Gastrocnemius medialis (tissue), 4 donors: ENCODE measurements at regions not wholly inside any gene's neighbourhood (a gene's known extent, or its start where the extent isn't known, plus 50 kb on each side); places are given as distances from the start of the nearest gene placed in this dataset.

Source experiments
- ATAC-seq, 2 donors: fragments of 150-250 bp; one replicate each; pipeline ENCODE4 v1.9.1; 2016
- DNase-seq, 2 donors: peaks; one replicate each; pipeline ENCODE4 v3.0.0-alpha.2; 2019
- H3K27ac ChIP-seq, 4 donors: fragments of 200-600 bp; sonication (generic); 1 replicate in 1 of 4; 2 replicates in 3 of 4; pipeline ENCODE4 v1.5.1; 2016 to 2018; ENCODE audit warnings: mild to moderate bottlenecking in 2 of 4, moderate library complexity in 1 of 4
- H3K27me3 ChIP-seq, 3 donors: fragments of 200-600 bp; sonication (generic) in 2 of 3; 1 replicate in 1 of 3; 2 replicates in 2 of 3; pipeline versions ENCODE4 v1.5.1 to v1.6.0; 2016 to 2019; ENCODE audit warnings: mild to moderate bottlenecking in 1 of 3, moderate library complexity in 1 of 3
- H3K36me3 ChIP-seq, 2 donors: fragments of 200-600 bp; sonication (generic) in 1 of 2; one replicate each; pipeline ENCODE4 v1.5.1; 2017 to 2018
- H3K4me1 ChIP-seq, 2 donors: fragments of 200-600 bp; sonication (generic) in 1 of 2; one replicate each; pipeline ENCODE4 v1.5.1; 2016 to 2017; ENCODE audit warnings: mild to moderate bottlenecking in 2 of 2
- H3K4me3 ChIP-seq, 4 donors: fragments of 200-600 bp; sonication (generic) in 3 of 4; 1 replicate in 1 of 4; 2 replicates in 3 of 4; pipeline ENCODE4 v1.5.1; 2016 to 2019; ENCODE audit warnings: mild to moderate bottlenecking in 2 of 4
- H3K9me3 ChIP-seq, 3 donors: fragments of 200-600 bp; sonication (generic) in 2 of 3; 1 replicate in 1 of 3; 2 replicates in 2 of 3; pipeline ENCODE4 v1.5.1; 2016 to 2019
- POLR2A ChIP-seq, 2 donors: fragments of 450-650 bp; IDR thresholded peaks; one replicate each; pipeline ENCODE4 v1.6.1; 2017; ENCODE audit warnings: antibody characterized with exemption in 2 of 2, mild to moderate bottlenecking in 2 of 2, moderate library complexity in 2 of 2
- in situ Hi-C, 4 donors: fragments of 200-750 bp; cut with MboI; loops; one replicate each; pipeline versions ENCODE4 v1.15.0 to v1.8.0; 2017; ENCODE audit warnings: low sequenced_read_pairs in 4 of 4
- intact Hi-C: fragments of 100-400 bp; cut with DNase I; formaldehyde crosslinking; loops from one replicate; pipeline ENCODE4 v1.15.1; 2023; ENCODE audit warnings: low total_unique reads
- TF ChIP-seq, protein P1 (sequence below), 5 experiments: fragments of 450-650 bp in 3 of 5; fragments of 200-600 bp in 2 of 5; sonication (generic) in 2 of 5; IDR thresholded peaks in 4 of 5; conservative IDR thresholded peaks in 1 of 5; 1 replicate in 4 of 5; 2 replicates in 1 of 5; pipeline ENCODE4 v1.5.1; 2016 to 2019; ENCODE audit warnings: antibody characterized with exemption in 5 of 5, mild to moderate bottlenecking in 3 of 5, moderate library complexity in 3 of 5

DNA sequence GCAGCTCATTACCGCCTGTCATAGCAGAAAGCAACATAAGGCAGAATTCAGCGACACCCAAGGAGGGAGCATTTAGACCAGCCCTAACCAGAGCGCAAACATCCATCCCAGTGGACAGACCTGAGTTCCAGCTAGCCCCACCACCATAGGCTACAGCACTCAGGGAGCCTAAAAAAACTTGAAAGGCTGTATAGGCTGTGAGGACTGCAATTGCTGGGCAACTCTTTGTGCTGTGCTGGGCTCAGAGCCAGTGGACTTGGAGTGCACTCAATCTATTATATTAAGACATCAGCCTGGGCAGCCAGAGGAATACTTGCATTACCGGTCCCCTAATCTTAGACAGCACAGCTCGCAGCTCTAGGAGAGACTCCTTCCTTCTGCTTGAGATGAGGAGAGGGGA lies 207.3 kb downstream of the KIF2B start:
- in situ Hi-C loops (loop anchor here in 1 of 4 donors (10.0 kb wide), 2 partner anchors 55 to 125 kb away; no protein-coding TSS in a partner anchor), intact Hi-C loops (no loop called here)
- H3K4me1 ChIP-seq: no peaks in the 10 kb centered on the region
- no peak overlapping the region for H3K4me3 ChIP-seq
- TF ChIP-seq, protein P1, sequence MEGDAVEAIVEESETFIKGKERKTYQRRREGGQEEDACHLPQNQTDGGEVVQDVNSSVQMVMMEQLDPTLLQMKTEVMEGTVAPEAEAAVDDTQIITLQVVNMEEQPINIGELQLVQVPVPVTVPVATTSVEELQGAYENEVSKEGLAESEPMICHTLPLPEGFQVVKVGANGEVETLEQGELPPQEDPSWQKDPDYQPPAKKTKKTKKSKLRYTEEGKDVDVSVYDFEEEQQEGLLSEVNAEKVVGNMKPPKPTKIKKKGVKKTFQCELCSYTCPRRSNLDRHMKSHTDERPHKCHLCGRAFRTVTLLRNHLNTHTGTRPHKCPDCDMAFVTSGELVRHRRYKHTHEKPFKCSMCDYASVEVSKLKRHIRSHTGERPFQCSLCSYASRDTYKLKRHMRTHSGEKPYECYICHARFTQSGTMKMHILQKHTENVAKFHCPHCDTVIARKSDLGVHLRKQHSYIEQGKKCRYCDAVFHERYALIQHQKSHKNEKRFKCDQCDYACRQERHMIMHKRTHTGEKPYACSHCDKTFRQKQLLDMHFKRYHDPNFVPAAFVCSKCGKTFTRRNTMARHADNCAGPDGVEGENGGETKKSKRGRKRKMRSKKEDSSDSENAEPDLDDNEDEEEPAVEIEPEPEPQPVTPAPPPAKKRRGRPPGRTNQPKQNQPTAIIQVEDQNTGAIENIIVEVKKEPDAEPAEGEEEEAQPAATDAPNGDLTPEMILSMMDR (IDR thresholded peaks at IDR 0.05 in 4 of 5, conservative IDR thresholded peaks at IDR 0.05 in 1 of 5): no peak
- TF ChIP-seq POLR2A (IDR thresholded peaks at IDR 0.05): no peak
- H3K36me3 ChIP-seq: no peaks in the 10 kb centered on the region
- H3K27me3 ChIP-seq: no peaks in the 10 kb centered on the region
- no peak overlapping the region for H3K27ac ChIP-seq
- ATAC-seq (no peak), DNase-seq (no peak)
- no peaks in the 10 kb centered on the region for H3K9me3 ChIP-seq

DNA sequence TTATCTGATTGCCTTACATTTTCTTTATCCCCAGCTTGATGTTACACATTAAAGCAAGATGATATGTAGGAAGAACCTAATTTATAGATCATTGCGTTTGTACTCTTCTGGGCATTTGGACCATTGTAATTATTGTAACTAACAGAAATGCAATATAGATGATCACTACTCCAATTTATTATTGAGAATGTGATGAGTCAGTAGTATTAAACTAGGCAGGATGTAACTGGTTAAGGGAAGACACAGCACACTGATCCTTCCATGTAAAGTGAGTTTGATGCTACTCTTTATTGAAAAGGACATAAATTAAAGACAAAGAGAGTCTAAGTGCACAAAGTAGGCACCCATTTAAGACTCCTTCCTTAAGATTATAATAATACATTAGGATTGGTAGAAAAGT lies 223.8 kb downstream of the KIF2B start:
- TF ChIP-seq, protein P1 (IDR thresholded peaks at IDR 0.05 in 4 of 5, conservative IDR thresholded peaks at IDR 0.05 in 1 of 5): no peak
- TF ChIP-seq POLR2A (IDR thresholded peaks at IDR 0.05): no peak
- intact Hi-C loops: no loop called here

DNA sequence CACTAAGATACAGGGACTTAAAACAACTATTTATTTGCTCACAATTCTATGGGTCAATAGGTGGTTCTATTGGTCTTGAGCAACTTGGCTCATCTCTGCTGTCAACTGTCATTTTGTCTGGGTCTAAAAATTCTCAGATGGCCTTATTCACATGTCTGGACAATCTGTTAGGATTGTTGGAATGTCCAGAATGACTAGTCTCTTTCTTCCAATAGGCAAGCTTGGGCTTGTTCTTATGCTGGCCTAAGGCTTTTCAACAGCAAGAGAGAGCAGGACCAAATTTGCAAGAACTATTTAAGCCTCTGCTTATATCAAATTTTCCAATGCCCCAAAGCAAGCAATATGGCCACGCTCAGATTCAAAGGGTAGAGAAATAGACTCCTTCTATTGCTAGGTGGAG lies 240.9 kb downstream of the KIF2B start:
- no peak for ATAC-seq
- no peak overlapping the region for H3K4me3 ChIP-seq
- H3K9me3 ChIP-seq: no peaks in the 10 kb centered on the region
- H3K27ac ChIP-seq: no peak overlapping the region
- TF ChIP-seq, protein P1 (IDR thresholded peaks at IDR 0.05 in 4 of 5, conservative IDR thresholded peaks at IDR 0.05 in 1 of 5): no peak
- no peak for TF ChIP-seq POLR2A (IDR thresholded peaks at IDR 0.05)
- H3K36me3 ChIP-seq: no peaks in the 10 kb centered on the region
- DNase-seq: no peak
- no peaks in the 10 kb centered on the region for H3K4me1 ChIP-seq
- intact Hi-C loops (no loop called here), in situ Hi-C loops (no loop called here)
- no peaks in the 10 kb centered on the region for H3K27me3 ChIP-seq

More for the DNA sequence above, 223.8 kb downstream of the KIF2B start:
- DNase-seq (no peak), ATAC-seq (no peak)
- Histone ChIP-seq H3K4me3 (no peak overlapping the region), H3K9me3 (no peaks in the 10 kb centered on the region), H3K36me3 (no peaks in the 10 kb centered on the region), H3K27me3 (no peaks in the 10 kb centered on the region), H3K27ac (no peak overlapping the region), H3K4me1 (no peaks in the 10 kb centered on the region)
- in situ Hi-C loops: no loop called here

DNA sequence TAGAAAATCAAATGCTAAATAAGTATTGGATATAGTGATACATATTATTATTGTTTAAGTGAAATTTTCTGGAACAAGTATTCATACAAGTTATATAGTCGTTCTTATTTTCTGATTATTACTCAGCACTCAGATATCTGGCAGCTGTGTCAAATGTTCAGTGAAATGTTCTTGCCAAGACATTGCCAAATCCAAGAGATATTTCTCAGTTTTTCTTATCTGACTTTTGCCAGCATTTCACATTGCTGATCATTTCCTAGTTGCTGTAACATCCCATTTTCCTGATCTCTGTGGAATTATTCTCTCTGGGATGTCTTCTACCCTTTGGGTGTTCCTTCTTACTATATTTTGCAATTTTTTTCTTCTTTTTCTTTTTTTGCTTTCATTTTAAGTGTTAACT lies 262.3 kb downstream of the KIF2B start:
- TF ChIP-seq, protein P1 (IDR thresholded peaks at IDR 0.05 in 4 of 5, conservative IDR thresholded peaks at IDR 0.05 in 1 of 5): no peak
- no peak for TF ChIP-seq POLR2A (IDR thresholded peaks at IDR 0.05)
- no peak overlapping the region for H3K4me3 ChIP-seq
- H3K27me3 ChIP-seq: no peaks in the 10 kb centered on the region
- H3K36me3 ChIP-seq: no peaks in the 10 kb centered on the region
- in situ Hi-C loops: loop anchor here in 1 of 4 donors (25.0 kb wide), 1 partner anchor 102 kb away; no protein-coding TSS in a partner anchor
- H3K27ac ChIP-seq: no peak overlapping the region
- no peaks in the 10 kb centered on the region for H3K9me3 ChIP-seq
- no peaks in the 10 kb centered on the region for H3K4me1 ChIP-seq
- ATAC-seq: no peak
- DNase-seq: no peak
- intact Hi-C loops: no loop called here

DNA sequence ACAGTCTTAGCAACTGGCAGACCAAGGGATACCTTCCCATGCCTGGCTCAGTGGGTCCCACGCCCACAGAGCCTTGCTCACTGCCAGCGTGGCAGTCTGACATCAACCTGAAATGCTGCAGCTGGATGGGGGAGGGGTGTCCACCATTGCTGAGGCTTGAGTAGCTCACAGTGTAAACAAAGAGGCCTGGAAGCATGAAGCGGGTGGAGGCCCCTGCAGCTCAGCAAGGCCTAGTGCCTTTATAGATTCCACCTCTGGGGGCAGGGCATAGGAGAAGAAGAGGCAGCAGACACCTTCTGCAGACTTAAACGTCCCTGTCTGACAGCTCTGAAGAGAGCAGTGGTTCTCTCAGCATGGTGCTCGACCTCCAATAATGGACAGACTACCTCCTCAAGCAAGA lies 263.2 kb downstream of the KIF2B start:
- Histone ChIP-seq H3K4me3 (no peak overlapping the region), H3K9me3 (no peaks in the 10 kb centered on the region), H3K27me3 (no peaks in the 10 kb centered on the region), H3K4me1 (no peaks in the 10 kb centered on the region), H3K27ac (no peak overlapping the region), H3K36me3 (no peaks in the 10 kb centered on the region)
- no peak for ATAC-seq
- in situ Hi-C loops: loop anchor here in 1 of 4 donors (25.0 kb wide), 1 partner anchor 101 kb away; no protein-coding TSS in a partner anchor
- no peak for TF ChIP-seq POLR2A (IDR thresholded peaks at IDR 0.05)
- no peak for DNase-seq
- intact Hi-C loops: no loop called here
